Prostate gland (tissue), 2 donors: ENCODE measurements at regions not wholly inside any gene's neighbourhood (a gene's known extent, or its start where the extent isn't known, plus 50 kb on each side); places are given as distances from the start of the nearest gene placed in this dataset.

ENCODE experiments used
- CTCF ChIP-seq, 4 experiments: fragments of 200-600 bp in 2 of 4; fragments of 450-650 bp in 2 of 4; sonication (generic) in 2 of 4; IDR thresholded peaks; 1 replicate in 3 of 4; 2 replicates in 1 of 4; pipeline ENCODE4 v1.5.1; 2016 to 2019; ENCODE audit warnings: antibody characterized with exemption in 4 of 4, mild to moderate bottlenecking in 2 of 4, moderate library complexity in 2 of 4
- POLR2AphosphoS5 ChIP-seq: sonication (generic); formaldehyde crosslinking; IDR thresholded peaks from one replicate; pipeline ENCODE4 v1.6.1; 2017; ENCODE audit warnings: antibody characterized with exemption

DNA sequence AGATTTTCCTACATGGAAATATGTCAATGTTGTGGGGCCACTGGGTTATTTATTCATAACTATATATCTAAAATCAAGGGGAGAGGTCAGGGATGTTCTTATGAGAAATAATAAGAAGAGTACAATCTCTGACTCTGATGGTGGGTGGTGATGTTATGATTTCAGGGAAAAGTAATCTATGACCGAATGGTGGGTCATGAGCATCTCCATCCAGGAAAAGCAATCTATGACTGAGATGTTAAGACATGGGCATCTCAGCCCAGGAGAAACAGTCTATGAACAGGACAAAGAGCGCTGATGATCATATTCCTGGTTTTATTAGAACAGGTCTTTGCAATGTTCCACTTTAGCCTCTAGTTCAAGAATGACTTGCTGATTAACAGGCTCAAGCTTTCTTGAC lies 137.1 kb downstream of the ARSF start:
- TF ChIP-seq CTCF (IDR thresholded peaks at IDR 0.05) (no peak), POLR2AphosphoS5 (no peak)
